IMR-90 (cell line): ENCODE measurements at regions not wholly inside any gene's neighbourhood (a gene's known extent, or its start where the extent isn't known, plus 50 kb on each side); places are given as distances from the start of the nearest gene placed in this dataset.

ENCODE experiments used
- ATAC-seq: fragments of 200-7000 bp; cut with Tn5 transposase; 2 replicates; pipeline ENCODE4 v1.9.1; 2020; ENCODE audit warnings: low read depth, mild to moderate bottlenecking, moderate library complexity
- BruUV-seq: library from RNA; stranded (reverse); fragments of 400-500 nt; replicated peaks from 2 replicates; lab custom pipeline; 2021; lab: Mats Ljungman, UMichigan
- CTCF ChIA-PET: fragments of 300-600 bp; formaldehyde crosslinking; extraction: SDS; loops from one replicate; lab custom pipeline; 2021; ENCODE audit warnings: antibody characterized with exemption; lab: Yijun Ruan, JAX
- POLR2A ChIA-PET: fragments of 300-600 bp; sonication (Branson Sonifier 250); formaldehyde crosslinking; loops from one replicate; lab custom pipeline; 2022; ENCODE audit warnings: antibody characterized with exemption; ENCODE audit not compliant: unreplicated experiment; lab: Charles Lee
- DNase-seq: peaks from one replicate; pipeline ENCODE4 v3.0.0; 2013
- H2AFZ ChIP-seq: replicated peaks from 2 replicates; pipeline ENCODE3; 2013; ENCODE audit warnings: low read length, mild to moderate bottlenecking; ENCODE audit not compliant: poor library complexity
- H2AK5ac ChIP-seq: 2 replicates; pipeline ENCODE4 v1.6.1; 2013; ENCODE audit warnings: low read depth, low read length, inconsistent platforms
- H2AK9ac ChIP-seq: replicated peaks from 2 replicates; pipeline ENCODE3; 2013; ENCODE audit warnings: mild to moderate bottlenecking, low read depth, low read length, moderate library complexity; ENCODE audit not compliant: poor library complexity
- H2BK120ac ChIP-seq: 2 replicates; pipeline ENCODE4 v1.6.1; 2013; ENCODE audit warnings: low read depth, low read length, inconsistent platforms
- H2BK15ac ChIP-seq: 3 replicates; pipeline ENCODE4 v1.6.1; 2013; ENCODE audit warnings: low read depth, low read length, inconsistent platforms
- H2BK20ac ChIP-seq: 2 replicates; pipeline ENCODE4 v1.6.1; 2013; ENCODE audit warnings: low read depth, mild to moderate bottlenecking, inconsistent platforms, low read length, moderate library complexity
- H2BK5ac ChIP-seq: 2 replicates; pipeline ENCODE4 v1.6.1; 2013; ENCODE audit warnings: mild to moderate bottlenecking, low read depth, low read length, inconsistent platforms; ENCODE audit not compliant: poor library complexity, severe bottlenecking
- H3K14ac ChIP-seq: replicated peaks from 2 replicates; pipeline ENCODE4 v1.6.1; 2013; ENCODE audit warnings: low read depth, low read length, inconsistent platforms
- H3K18ac ChIP-seq: 2 replicates; pipeline ENCODE4 v1.6.1; 2013; ENCODE audit warnings: low read depth, low read length, control low read depth
- H3K23ac ChIP-seq: 2 replicates; pipeline ENCODE4 v1.6.1; 2013; ENCODE audit warnings: low read depth, low read length, inconsistent platforms
- H3K27ac ChIP-seq: 2 replicates; pipeline ENCODE4 v1.5.1; 2013; ENCODE audit warnings: mild to moderate bottlenecking, control low read depth, low read length; ENCODE audit not compliant: insufficient read depth
- H3K27me3 ChIP-seq: 2 replicates; pipeline ENCODE4 v1.6.1; 2013; ENCODE audit warnings: low read length; ENCODE audit not compliant: control insufficient read depth, insufficient read depth
- H3K36me3 ChIP-seq: 2 replicates; pipeline ENCODE4 v1.6.1; 2013; ENCODE audit warnings: low read length, mixed read lengths; ENCODE audit not compliant: control insufficient read depth, insufficient read depth
- H3K4ac ChIP-seq: 2 replicates; pipeline ENCODE4 v1.6.1; 2013; ENCODE audit warnings: low read depth, low read length, inconsistent platforms
- H3K4me1 ChIP-seq: 2 replicates; pipeline ENCODE4 v1.6.1; 2013; ENCODE audit warnings: low read length, mixed read lengths; ENCODE audit not compliant: control insufficient read depth, insufficient read depth
- H3K4me2 ChIP-seq: 2 replicates; pipeline ENCODE4 v1.6.1; 2013; ENCODE audit warnings: low read depth, mild to moderate bottlenecking, control low read depth, low read length, moderate library complexity
- H3K4me3 ChIP-seq: 2 replicates; pipeline ENCODE4 v1.5.1; 2013; ENCODE audit warnings: low read depth, mild to moderate bottlenecking, control low read depth, low read length, moderate library complexity; ENCODE audit not compliant: insufficient read depth
- H3K56ac ChIP-seq: 2 replicates; pipeline ENCODE4 v1.6.1; 2013; ENCODE audit warnings: low read length, inconsistent platforms; ENCODE audit not compliant: insufficient read depth; ENCODE audit errors: extremely low read depth
- H3K79me1 ChIP-seq, 2 experiments: 2 replicates each; pipeline ENCODE4 v1.6.1; 2013; ENCODE audit warnings: low read length in 2 of 2, inconsistent platforms in 1 of 2, low read depth in 1 of 2
- H3K9ac ChIP-seq: 2 replicates; pipeline ENCODE4 v1.6.1; 2013; ENCODE audit warnings: low read depth, low read length, control low read depth
- H3K9me1 ChIP-seq: 2 replicates; pipeline ENCODE4 v1.6.1; 2013; ENCODE audit warnings: low read length, inconsistent platforms; ENCODE audit not compliant: insufficient read depth
- H3K9me3 ChIP-seq: 2 replicates; pipeline ENCODE4 v1.6.1; 2013; ENCODE audit warnings: low read length; ENCODE audit not compliant: control insufficient read depth, insufficient read depth
- H4K20me1 ChIP-seq: 2 replicates; pipeline ENCODE4 v1.6.1; 2013; ENCODE audit warnings: low read length, inconsistent platforms; ENCODE audit not compliant: insufficient read depth
- H4K5ac ChIP-seq: 2 replicates; pipeline ENCODE4 v1.6.1; 2013; ENCODE audit warnings: mild to moderate bottlenecking, low read depth, low read length, control low read depth
- H4K8ac ChIP-seq, 2 experiments: 2 replicates each; pipeline ENCODE4 v1.6.1; 2013; ENCODE audit warnings: low read depth in 2 of 2, low read length in 2 of 2, control low read depth in 1 of 2, inconsistent platforms in 1 of 2
- H4K91ac ChIP-seq: 2 replicates; pipeline ENCODE4 v1.6.1; 2013; ENCODE audit warnings: low read depth, low read length, inconsistent platforms; ENCODE audit not compliant: insufficient read depth
- CEBPB ChIP-seq: IDR thresholded peaks from 2 replicates; pipeline ENCODE4 v1.6.1; 2012; ENCODE audit warnings: low read depth, low read length, improper control_type of control experiment
- CHD1 ChIP-seq: IDR thresholded peaks from 2 replicates; pipeline ENCODE4 v1.6.1; 2012; ENCODE audit warnings: low read depth, low read length, improper control_type of control experiment
- FOS ChIP-seq: fragments of 150-350 bp; IDR thresholded peaks from 2 replicates; pipeline ENCODE4 v1.6.1; 2016; ENCODE audit warnings: low read depth, low read length
- NFE2L2 ChIP-seq: fragments of 150-350 bp; IDR thresholded peaks from 2 replicates; pipeline ENCODE4 v1.6.1; 2016; ENCODE audit warnings: low read depth, mild to moderate bottlenecking, low read length
- RAD21 ChIP-seq: IDR thresholded peaks from 2 replicates; pipeline ENCODE4 v1.6.1; 2012; ENCODE audit warnings: low read length, improper control_type of control experiment
- RCOR1 ChIP-seq: IDR thresholded peaks from 2 replicates; pipeline ENCODE4 v1.6.1; 2012; ENCODE audit warnings: mild to moderate bottlenecking, low read length, improper control_type of control experiment; ENCODE audit not compliant: insufficient replicate concordance
- WGBS, 2 experiments: methylation state at CpG; one replicate each; pipeline versions ENCODE4 v1.1.5 to v1.1.7; 2013; ENCODE audit warnings: missing lambda C conversion rate in 2 of 2; ENCODE audit not compliant: insufficient read length in 1 of 2; ENCODE audit errors: extremely low coverage in 2 of 2; 5-methylcytosine and 5-hydroxymethylcytosine counted together
- dilution Hi-C: fragments of 300-500 bp; cut with HindIII; formaldehyde crosslinking; loops from one replicate; pipeline ENCODE4 v1.14.3; 2018; ENCODE audit warnings: low sequenced_read_pairs; ENCODE audit not compliant: unreplicated experiment
- in situ Hi-C: fragments of 300-500 bp; cut with MboI; formaldehyde crosslinking; loops from 3 replicates; pipeline ENCODE4 v1.14.3; 2019; ENCODE audit warnings: low sequenced_read_pairs, inconsistent platforms, mixed read lengths
- intact Hi-C: fragments of 100-400 bp; cut with micrococcal nuclease; formaldehyde crosslinking; loops from 2 replicates; pipeline ENCODE4 v1.10.0; 2022

DNA sequence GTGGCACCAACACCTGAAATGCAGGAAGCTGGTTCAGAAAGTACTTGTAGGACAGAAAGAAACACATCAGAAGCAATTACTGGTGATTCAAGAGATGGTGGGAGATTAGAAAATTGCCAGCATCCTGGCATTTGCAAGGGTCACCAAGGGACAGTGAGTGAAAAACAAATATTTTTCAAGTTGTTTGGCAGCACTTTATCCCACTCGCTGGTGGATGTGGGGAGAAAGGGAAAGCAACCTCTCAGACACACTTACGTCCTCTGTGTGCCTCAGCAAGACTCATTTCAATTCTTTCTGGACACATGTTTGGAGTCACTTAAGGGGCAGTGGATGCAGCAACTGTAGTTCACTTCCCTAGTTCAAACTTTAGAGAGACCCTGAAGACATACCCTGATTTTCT, 440.4 kb upstream of the GHITM start:
- CTCF ChIA-PET: no interaction called here
- no peak overlapping the region for H3K4ac ChIP-seq
- DNase-seq: no peak
- in situ Hi-C loops (no loop called here), intact Hi-C loops (no loop called here), dilution Hi-C loops (no loop called here)
- H3K9ac ChIP-seq: no peak overlapping the region
- H3K27me3 ChIP-seq: no peaks in the 10 kb centered on the region
- H2AFZ ChIP-seq: no peak overlapping the region
- H3K27ac ChIP-seq: no peak overlapping the region
- H2AK5ac ChIP-seq: no peak overlapping the region
- no peak overlapping the region for H2BK5ac ChIP-seq
- no peak overlapping the region for H4K91ac ChIP-seq
- no peak overlapping the region for H3K18ac ChIP-seq
- H3K9me1 ChIP-seq: no peaks in the 10 kb centered on the region
- WGBS, 2 experiments: no CpG with 5 or more reads among the region's 2 CpGs
- no peaks in the 10 kb centered on the region for H3K79me1 ChIP-seq
- POLR2A ChIA-PET: no interaction called here
- H4K5ac ChIP-seq: no peak overlapping the region
- no peak overlapping the region for H3K14ac ChIP-seq
- H2BK15ac ChIP-seq: no peak overlapping the region
- H4K8ac ChIP-seq: no peak overlapping the region
- no peak for ATAC-seq
- no peak for TF ChIP-seq CHD1
- no peak for TF ChIP-seq RCOR1
- TF ChIP-seq NFE2L2: no peak
- no peak for TF ChIP-seq RAD21
- TF ChIP-seq CEBPB: no peak
- TF ChIP-seq FOS: no peak
- H3K4me3 ChIP-seq: no peak overlapping the region
- no peak overlapping the region for H2BK20ac ChIP-seq
- H2AK9ac ChIP-seq: no peak overlapping the region
- no peaks in the 10 kb centered on the region for H4K20me1 ChIP-seq
- no peak overlapping the region for H3K23ac ChIP-seq
- no TSS peak for BruUV-seq
- H3K56ac ChIP-seq: no peak overlapping the region
- no peaks in the 10 kb centered on the region for H3K36me3 ChIP-seq
- no peak overlapping the region for H3K4me2 ChIP-seq
- H2BK120ac ChIP-seq: no peak overlapping the region
- H3K9me3 ChIP-seq: peaks cover 24% of the 10 kb centered on the region
- H3K4me1 ChIP-seq: no peaks in the 10 kb centered on the region
